Ectodermal cell (in vitro differentiated cells): ENCODE measurements at regions not wholly inside any gene's neighbourhood (a gene's known extent, or its start where the extent isn't known, plus 50 kb on each side); places are given as distances from the start of the nearest gene placed in this dataset.

ENCODE experiments used
- H3K27ac ChIP-seq: 2 replicates; pipeline ENCODE4 v1.7.0; 2013; ENCODE audit warnings: mild to moderate bottlenecking, low read depth, low read length; ENCODE audit not compliant: insufficient read depth, poor library complexity, severe bottlenecking
- H3K27me3 ChIP-seq: 2 replicates; pipeline ENCODE4 v1.7.0; 2013; ENCODE audit warnings: mild to moderate bottlenecking, low read length; ENCODE audit not compliant: insufficient read depth, control insufficient read depth, poor library complexity, severe bottlenecking
- H3K36me3 ChIP-seq: one replicate; pipeline ENCODE4 v1.7.0; 2013; ENCODE audit warnings: low read length; ENCODE audit not compliant: control insufficient read depth, insufficient read depth
- H3K4me1 ChIP-seq: one replicate; pipeline ENCODE4 v1.7.0; 2013; ENCODE audit warnings: low read length; ENCODE audit not compliant: control insufficient read depth, insufficient read depth
- H3K4me3 ChIP-seq: 2 replicates; pipeline ENCODE4 v1.7.0; 2013; ENCODE audit warnings: low read depth, low read length, control low read depth; ENCODE audit not compliant: insufficient read depth
- H3K9me3 ChIP-seq: 2 replicates; pipeline ENCODE4 v1.7.0; 2013; ENCODE audit warnings: mild to moderate bottlenecking, low read length, moderate library complexity; ENCODE audit not compliant: control insufficient read depth
- WGBS, 2 experiments: methylation state at CpG; one replicate each; pipeline ENCODE4 v1.1.7; 2013; ENCODE audit warnings: missing lambda C conversion rate in 2 of 2; 5-methylcytosine and 5-hydroxymethylcytosine counted together

- no peak overlapping the region for H3K27ac ChIP-seq
- WGBS, 2 experiments: 88 to 90% methylated on average over 11 of the region's 11 CpGs
- no peak overlapping the region for H3K4me3 ChIP-seq
- H3K36me3 ChIP-seq: no peaks in the 10 kb centered on the region
- no peaks in the 10 kb centered on the region for H3K27me3 ChIP-seq
- no peaks in the 10 kb centered on the region for H3K4me1 ChIP-seq
- H3K9me3 ChIP-seq: no peaks in the 10 kb centered on the region
Measured at GRCh38 chr14:65153101-65153500, 50.8 kb upstream of the MAX start.

GRCh38 chr14:65156568-65157366 lies 54.5 kb upstream of the MAX start:
- no peaks in the 10 kb centered on the region for H3K9me3 ChIP-seq
- H3K4me3 ChIP-seq: no peak overlapping the region
- H3K27me3 ChIP-seq: no peaks in the 10 kb centered on the region
- H3K27ac ChIP-seq: no peak overlapping the region
- no peaks in the 10 kb centered on the region for H3K4me1 ChIP-seq
- H3K36me3 ChIP-seq: no peaks in the 10 kb centered on the region
- 84 to 85% methylated on average over 15 of the region's 15 CpGs for WGBS, 2 experiments

DNA sequence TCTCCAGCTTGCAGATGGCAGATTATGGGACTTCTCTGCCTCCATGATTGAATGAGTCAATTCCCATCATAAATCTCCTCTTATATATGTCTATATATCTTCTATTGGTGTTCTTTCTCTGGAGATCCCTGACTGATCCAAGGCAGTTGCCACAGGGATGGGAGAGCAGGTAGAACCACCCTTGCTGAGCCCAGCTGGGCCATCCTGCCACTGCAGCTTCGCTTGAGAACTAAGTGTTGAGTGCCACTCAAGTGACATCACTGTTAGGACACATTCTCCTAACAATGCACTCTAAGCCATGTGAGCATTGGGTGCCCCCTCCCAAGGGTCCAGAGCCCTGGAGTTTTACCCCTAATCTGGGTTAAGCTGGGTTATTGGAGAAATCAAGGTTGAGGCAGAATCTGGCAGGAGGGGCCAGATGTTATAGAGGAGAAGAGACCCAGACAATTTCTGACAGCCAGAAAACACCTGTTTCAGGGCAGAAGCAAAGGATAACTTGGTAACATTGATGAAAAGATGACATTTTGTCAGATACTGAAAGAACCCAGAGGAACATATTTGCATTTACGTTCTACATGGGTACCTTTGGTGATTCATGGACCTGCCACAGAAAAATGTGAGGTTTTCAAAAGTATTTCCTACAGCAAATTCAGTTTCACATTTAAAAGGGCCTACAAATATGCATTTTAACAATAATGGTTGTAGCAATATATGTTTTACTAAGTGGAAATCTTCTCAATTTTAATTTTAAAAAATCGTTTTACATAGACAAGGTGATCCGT lies 57.2 kb upstream of the MAX start:
- Histone ChIP-seq H3K27ac (no peak overlapping the region), H3K9me3 (no peaks in the 10 kb centered on the region)

GRCh38 chr14:65160091-65160490 lies 57.8 kb upstream of the MAX start:
- H3K4me3 ChIP-seq: no peak overlapping the region
- 92 to 93% methylated on average over 2 of the region's 2 CpGs for WGBS, 2 experiments

More for the DNA sequence above, 57.2 kb upstream of the MAX start:
- H3K27me3 ChIP-seq: no peaks in the 10 kb centered on the region
- no peak overlapping the region for H3K4me3 ChIP-seq
- no peaks in the 10 kb centered on the region for H3K4me1 ChIP-seq
- H3K36me3 ChIP-seq: no peaks in the 10 kb centered on the region
- 92 to 96% methylated on average over 4 of the region's 4 CpGs for WGBS, 2 experiments

GRCh38 chr14:65162031-65162430 lies 59.7 kb upstream of the MAX start:
- Histone ChIP-seq H3K4me1 (no peaks in the 10 kb centered on the region), H3K4me3 (no peak overlapping the region), H3K9me3 (no peaks in the 10 kb centered on the region), H3K36me3 (no peaks in the 10 kb centered on the region), H3K27ac (no peak overlapping the region), H3K27me3 (no peaks in the 10 kb centered on the region)
- 76 to 90% methylated on average over 1 of the region's 1 CpG for WGBS, 2 experiments

More at GRCh38 chr14:65160091-65160490, 57.8 kb upstream of the MAX start:
- no peak overlapping the region for H3K27ac ChIP-seq
- no peaks in the 10 kb centered on the region for H3K27me3 ChIP-seq
- no peaks in the 10 kb centered on the region for H3K36me3 ChIP-seq
- no peaks in the 10 kb centered on the region for H3K4me1 ChIP-seq
- no peaks in the 10 kb centered on the region for H3K9me3 ChIP-seq

- 57 to 59% methylated on average over 6 of the region's 6 CpGs for WGBS, 2 experiments
Measured at GRCh38 chr14:65164068-65164824, 61.9 kb upstream of the MAX start.

GRCh38 chr14:65164825-65165135 lies 62.5 kb upstream of the MAX start:
- no peak overlapping the region for H3K27ac ChIP-seq
- H3K4me1 ChIP-seq: no peaks in the 10 kb centered on the region
- no peaks in the 10 kb centered on the region for H3K36me3 ChIP-seq
- H3K9me3 ChIP-seq: no peaks in the 10 kb centered on the region
- no peak overlapping the region for H3K4me3 ChIP-seq
- 70 to 81% methylated on average over 3 of the region's 3 CpGs for WGBS, 2 experiments
- no peaks in the 10 kb centered on the region for H3K27me3 ChIP-seq

More at GRCh38 chr14:65164068-65164824, 61.9 kb upstream of the MAX start:
- H3K4me3 ChIP-seq: no peak overlapping the region
- H3K9me3 ChIP-seq: no peaks in the 10 kb centered on the region
- no peaks in the 10 kb centered on the region for H3K4me1 ChIP-seq
- no peaks in the 10 kb centered on the region for H3K36me3 ChIP-seq
- H3K27ac ChIP-seq: no peak overlapping the region
- no peaks in the 10 kb centered on the region for H3K27me3 ChIP-seq

- WGBS, 2 experiments: 95% methylated on average over 3 of the region's 3 CpGs
- peaks cover 8% of the 10 kb centered on the region for H3K4me1 ChIP-seq
Measured at GRCh38 chr14:65167072-65167645, 64.8 kb upstream of the MAX start.

GRCh38 chr14:65168840-65169239 lies 66.5 kb upstream of the MAX start:
- Histone ChIP-seq H3K4me3 (no peak overlapping the region), H3K27me3 (no peaks in the 10 kb centered on the region), H3K4me1 (peaks cover 10% of the 10 kb centered on the region), H3K36me3 (no peaks in the 10 kb centered on the region), H3K9me3 (no peaks in the 10 kb centered on the region), H3K27ac (no peak overlapping the region)
- 66 to 76% methylated on average over 3 of the region's 3 CpGs for WGBS, 2 experiments

More at GRCh38 chr14:65167072-65167645, 64.8 kb upstream of the MAX start:
- Histone ChIP-seq H3K4me3 (no peak overlapping the region), H3K36me3 (no peaks in the 10 kb centered on the region), H3K27me3 (no peaks in the 10 kb centered on the region), H3K27ac (no peak overlapping the region), H3K9me3 (no peaks in the 10 kb centered on the region)
